ENCODE measurements at regions not wholly inside any gene's neighbourhood (a gene's known extent, or its start where the extent isn't known, plus 50 kb on each side); places are given as distances from the start of the nearest gene placed in this dataset.

DNA sequence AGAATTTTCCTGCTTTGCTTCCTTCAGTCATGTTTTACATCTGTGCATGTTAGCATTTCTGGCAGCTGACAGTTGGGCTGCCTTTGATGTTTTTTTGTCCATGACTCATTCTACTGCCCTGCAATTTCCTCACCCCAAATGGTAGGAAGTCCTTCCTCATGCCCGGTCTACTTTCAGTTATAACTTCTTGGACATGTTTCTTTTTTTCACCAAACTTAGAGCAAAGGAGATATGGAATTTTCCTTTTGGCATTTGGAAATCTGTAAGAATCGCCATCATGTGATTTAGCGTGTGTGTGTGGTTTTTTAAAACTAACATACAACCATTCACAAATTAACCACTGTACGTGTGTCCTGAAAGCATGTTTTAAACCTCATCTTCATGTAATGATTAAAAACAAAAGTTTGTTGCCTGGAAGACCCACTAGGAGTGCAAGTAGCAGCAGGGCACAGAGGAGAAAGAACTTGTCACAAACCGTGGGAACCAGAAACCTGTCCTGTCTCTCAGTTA, 430.7 kb upstream of the CFAP20DC start:
- Histone ChIP-seq H3K9ac (ENCODE audit: low read depth in 1 of 2, low read length in 2 of 2) (no peak overlapping the region), H3K27me3 (ENCODE audit: control insufficient read depth in 4 of 4, insufficient read depth in 4 of 4, low read length in 3 of 4) (no peaks in the 10 kb centered on the region), H3K4me3 (ENCODE audit: low read depth in 1 of 3, low read length in 3 of 3) (no peak overlapping the region), H3K27ac (ENCODE audit: low read depth in 1 of 2, low read length in 2 of 2) (no peak overlapping the region), H3K9me3 (ENCODE audit: control insufficient read depth in 4 of 4, low read length in 3 of 4) (no peaks in the 10 kb centered on the region), H3K36me3 (ENCODE audit: control insufficient read depth in 4 of 4, insufficient read depth in 3 of 4, low read depth in 1 of 4, low read length in 3 of 4) (no peaks in the 10 kb centered on the region), H3K4me1 (ENCODE audit: control insufficient read depth in 4 of 4, insufficient read depth in 4 of 4, low read length in 3 of 4) (no peaks in the 10 kb centered on the region)
- TF ChIP-seq EGR1 (IDR thresholded peaks at IDR 0.05; ENCODE audit: low read depth in 2 of 2) (no peak), RAD21 (IDR thresholded peaks at IDR 0.05) (no peak), TAF1 (conservative IDR thresholded peaks at IDR 0.05) (no peak), JUND (IDR thresholded peaks at IDR 0.05) (no peak), GABPA (IDR thresholded peaks at IDR 0.05 in 1 of 2, conservative IDR thresholded peaks at IDR 0.05 in 1 of 2) (no peak), HNF4G (IDR thresholded peaks at IDR 0.05) (no peak), FOXA2 (IDR thresholded peaks at IDR 0.05) (no peak), SP1 (IDR thresholded peaks at IDR 0.05) (no peak), NR2F2 (IDR thresholded peaks at IDR 0.05) (no peak), HNF4A (conservative IDR thresholded peaks at IDR 0.05) (no peak), YY1 (IDR thresholded peaks at IDR 0.05) (no peak), RXRA (IDR thresholded peaks at IDR 0.05) (no peak), FOXA1 (IDR thresholded peaks at IDR 0.05) (no peak)
- TF ChIP-seq, protein P1, sequence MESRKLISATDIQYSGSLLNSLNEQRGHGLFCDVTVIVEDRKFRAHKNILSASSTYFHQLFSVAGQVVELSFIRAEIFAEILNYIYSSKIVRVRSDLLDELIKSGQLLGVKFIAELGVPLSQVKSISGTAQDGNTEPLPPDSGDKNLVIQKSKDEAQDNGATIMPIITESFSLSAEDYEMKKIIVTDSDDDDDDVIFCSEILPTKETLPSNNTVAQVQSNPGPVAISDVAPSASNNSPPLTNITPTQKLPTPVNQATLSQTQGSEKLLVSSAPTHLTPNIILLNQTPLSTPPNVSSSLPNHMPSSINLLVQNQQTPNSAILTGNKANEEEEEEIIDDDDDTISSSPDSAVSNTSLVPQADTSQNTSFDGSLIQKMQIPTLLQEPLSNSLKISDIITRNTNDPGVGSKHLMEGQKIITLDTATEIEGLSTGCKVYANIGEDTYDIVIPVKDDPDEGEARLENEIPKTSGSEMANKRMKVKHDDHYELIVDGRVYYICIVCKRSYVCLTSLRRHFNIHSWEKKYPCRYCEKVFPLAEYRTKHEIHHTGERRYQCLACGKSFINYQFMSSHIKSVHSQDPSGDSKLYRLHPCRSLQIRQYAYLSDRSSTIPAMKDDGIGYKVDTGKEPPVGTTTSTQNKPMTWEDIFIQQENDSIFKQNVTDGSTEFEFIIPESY (IDR thresholded peaks at IDR 0.05): no peak
- TF ChIP-seq, protein P2, sequence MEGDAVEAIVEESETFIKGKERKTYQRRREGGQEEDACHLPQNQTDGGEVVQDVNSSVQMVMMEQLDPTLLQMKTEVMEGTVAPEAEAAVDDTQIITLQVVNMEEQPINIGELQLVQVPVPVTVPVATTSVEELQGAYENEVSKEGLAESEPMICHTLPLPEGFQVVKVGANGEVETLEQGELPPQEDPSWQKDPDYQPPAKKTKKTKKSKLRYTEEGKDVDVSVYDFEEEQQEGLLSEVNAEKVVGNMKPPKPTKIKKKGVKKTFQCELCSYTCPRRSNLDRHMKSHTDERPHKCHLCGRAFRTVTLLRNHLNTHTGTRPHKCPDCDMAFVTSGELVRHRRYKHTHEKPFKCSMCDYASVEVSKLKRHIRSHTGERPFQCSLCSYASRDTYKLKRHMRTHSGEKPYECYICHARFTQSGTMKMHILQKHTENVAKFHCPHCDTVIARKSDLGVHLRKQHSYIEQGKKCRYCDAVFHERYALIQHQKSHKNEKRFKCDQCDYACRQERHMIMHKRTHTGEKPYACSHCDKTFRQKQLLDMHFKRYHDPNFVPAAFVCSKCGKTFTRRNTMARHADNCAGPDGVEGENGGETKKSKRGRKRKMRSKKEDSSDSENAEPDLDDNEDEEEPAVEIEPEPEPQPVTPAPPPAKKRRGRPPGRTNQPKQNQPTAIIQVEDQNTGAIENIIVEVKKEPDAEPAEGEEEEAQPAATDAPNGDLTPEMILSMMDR (IDR thresholded peaks at IDR 0.05; ENCODE audit: low read depth, low read length, missing input control): no peak
- TF ChIP-seq, protein P3, sequence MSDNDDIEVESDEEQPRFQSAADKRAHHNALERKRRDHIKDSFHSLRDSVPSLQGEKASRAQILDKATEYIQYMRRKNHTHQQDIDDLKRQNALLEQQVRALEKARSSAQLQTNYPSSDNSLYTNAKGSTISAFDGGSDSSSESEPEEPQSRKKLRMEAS (IDR thresholded peaks at IDR 0.05): no peak
- TF ChIP-seq, protein P4, sequence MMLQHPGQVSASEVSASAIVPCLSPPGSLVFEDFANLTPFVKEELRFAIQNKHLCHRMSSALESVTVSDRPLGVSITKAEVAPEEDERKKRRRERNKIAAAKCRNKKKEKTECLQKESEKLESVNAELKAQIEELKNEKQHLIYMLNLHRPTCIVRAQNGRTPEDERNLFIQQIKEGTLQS (IDR thresholded peaks at IDR 0.05): no peak
- TF ChIP-seq, protein P5, sequence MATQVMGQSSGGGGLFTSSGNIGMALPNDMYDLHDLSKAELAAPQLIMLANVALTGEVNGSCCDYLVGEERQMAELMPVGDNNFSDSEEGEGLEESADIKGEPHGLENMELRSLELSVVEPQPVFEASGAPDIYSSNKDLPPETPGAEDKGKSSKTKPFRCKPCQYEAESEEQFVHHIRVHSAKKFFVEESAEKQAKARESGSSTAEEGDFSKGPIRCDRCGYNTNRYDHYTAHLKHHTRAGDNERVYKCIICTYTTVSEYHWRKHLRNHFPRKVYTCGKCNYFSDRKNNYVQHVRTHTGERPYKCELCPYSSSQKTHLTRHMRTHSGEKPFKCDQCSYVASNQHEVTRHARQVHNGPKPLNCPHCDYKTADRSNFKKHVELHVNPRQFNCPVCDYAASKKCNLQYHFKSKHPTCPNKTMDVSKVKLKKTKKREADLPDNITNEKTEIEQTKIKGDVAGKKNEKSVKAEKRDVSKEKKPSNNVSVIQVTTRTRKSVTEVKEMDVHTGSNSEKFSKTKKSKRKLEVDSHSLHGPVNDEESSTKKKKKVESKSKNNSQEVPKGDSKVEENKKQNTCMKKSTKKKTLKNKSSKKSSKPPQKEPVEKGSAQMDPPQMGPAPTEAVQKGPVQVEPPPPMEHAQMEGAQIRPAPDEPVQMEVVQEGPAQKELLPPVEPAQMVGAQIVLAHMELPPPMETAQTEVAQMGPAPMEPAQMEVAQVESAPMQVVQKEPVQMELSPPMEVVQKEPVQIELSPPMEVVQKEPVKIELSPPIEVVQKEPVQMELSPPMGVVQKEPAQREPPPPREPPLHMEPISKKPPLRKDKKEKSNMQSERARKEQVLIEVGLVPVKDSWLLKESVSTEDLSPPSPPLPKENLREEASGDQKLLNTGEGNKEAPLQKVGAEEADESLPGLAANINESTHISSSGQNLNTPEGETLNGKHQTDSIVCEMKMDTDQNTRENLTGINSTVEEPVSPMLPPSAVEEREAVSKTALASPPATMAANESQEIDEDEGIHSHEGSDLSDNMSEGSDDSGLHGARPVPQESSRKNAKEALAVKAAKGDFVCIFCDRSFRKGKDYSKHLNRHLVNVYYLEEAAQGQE (IDR thresholded peaks at IDR 0.05): no peak
- 66% methylated on average over 5 of the region's 5 CpGs for WGBS
- no peak for DNase-seq (ENCODE audit: low spot score)
